ENCODE measurements at regions not wholly inside any gene's neighbourhood (a gene's known extent, or its start where the extent isn't known, plus 50 kb on each side); places are given as distances from the start of the nearest gene placed in this dataset.

DNA sequence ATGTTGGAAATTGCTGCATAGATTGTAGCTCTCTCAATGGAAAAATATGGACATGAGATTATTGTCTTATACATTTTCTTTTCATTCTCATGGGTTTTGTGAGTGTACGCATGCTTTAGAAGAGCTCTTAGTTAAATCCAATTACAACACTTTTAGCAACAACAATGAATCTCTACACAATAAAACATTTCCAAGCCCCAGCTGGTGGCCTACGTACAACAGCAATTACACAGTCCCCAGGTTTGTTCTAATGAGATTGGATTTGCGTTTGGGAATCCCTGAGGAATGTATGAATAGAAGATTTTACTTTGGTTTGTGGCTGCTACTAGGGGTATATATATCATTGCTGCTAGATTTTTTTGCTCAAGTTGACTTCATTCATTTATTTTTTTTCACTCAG is 98.6 kb downstream of the FHDC1 start:
- peak; percentile 55 for DNase-seq

DNA sequence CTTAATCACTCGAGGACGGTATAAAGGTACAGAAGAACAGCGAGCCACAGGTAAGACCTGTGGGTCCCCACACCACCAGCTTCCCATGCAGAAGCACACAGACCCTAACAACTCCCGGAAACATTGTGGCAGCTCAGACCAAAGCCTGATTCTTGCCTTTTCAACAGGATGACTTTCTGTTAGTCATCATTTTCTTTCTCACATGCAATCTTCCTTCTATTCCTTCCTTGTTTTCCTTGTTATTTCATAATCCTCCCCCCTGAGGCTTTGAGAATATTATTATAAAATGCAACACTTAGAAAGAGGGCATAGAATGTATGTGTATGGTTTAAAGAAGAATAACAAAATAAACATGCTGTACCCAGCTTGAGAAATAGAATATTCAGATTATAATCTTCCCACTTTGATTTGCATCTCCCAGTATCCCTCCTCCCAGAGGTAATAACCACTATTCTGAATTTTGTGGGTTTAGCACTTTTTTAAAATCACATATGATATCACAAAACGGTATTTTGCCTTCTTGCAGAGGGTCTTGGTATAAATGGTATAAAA is 100.9 kb downstream of the FHDC1 start:
- DNase-seq = no peak

DNA sequence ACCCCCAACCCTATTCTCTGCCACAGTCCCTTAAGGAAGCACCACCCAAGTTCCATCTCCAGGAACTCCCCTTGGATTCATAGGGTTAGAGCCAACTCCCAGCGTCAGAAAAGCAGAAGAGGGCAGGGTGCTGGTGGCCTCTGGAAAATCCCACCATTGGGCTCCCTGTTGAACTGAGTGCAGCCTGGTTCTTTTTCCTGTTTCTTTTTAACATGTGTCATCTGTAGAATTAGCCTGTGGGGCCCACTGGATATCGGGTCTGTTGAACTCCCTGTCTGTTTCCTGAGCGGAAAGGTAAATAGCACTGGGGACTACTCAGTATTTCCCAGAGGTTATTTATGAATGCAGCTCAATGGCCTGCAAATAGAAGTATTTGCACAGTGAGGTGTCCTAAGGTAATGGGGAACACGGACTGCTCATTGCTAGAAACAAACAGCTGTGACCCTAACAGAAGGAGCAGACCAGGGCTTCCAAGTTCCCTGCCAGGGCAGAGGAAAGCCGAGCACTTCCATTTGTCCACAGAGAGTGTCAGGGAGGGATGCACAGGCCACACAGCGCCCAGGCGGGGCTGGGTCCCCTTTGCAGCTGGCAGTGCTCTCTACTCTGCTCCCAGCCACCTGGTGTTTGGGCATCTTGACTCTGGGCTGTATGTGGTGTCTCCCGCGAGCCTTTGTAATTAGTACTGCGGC is 102.6 kb downstream of the FHDC1 start:
- peak; percentile 88 for DNase-seq

DNA sequence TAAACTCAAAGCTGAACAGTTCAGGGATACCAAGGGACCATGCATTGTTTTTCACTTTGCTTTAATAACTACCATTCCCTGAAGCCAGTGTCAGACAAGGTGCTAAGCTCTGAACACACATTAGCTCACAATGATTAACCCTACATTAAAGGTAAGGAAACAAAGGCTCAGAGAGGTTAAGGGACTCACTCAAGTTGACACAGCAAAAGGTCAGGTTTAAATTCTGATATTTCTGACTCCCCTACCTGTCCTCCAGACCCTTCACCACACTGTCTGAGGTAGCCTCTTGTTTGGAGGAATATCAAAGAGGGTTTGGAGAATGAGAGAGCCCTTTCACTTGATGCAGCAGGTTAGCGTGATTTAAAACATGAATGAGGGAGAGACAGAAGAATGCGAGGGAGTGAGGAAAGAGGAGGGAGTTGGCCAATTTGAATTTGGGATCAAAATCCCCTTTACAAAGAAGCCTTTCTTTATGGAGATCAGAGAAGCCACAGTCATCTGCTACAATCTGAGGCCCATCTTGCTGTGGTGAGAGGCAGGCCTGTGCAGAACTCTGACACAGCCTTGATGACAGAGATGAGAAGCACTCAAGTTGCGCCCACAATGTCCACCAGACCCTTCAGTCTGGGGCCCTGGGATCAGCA is 103.5 kb downstream of the FHDC1 start:
- peak; percentile 35 for DNase-seq

DNA sequence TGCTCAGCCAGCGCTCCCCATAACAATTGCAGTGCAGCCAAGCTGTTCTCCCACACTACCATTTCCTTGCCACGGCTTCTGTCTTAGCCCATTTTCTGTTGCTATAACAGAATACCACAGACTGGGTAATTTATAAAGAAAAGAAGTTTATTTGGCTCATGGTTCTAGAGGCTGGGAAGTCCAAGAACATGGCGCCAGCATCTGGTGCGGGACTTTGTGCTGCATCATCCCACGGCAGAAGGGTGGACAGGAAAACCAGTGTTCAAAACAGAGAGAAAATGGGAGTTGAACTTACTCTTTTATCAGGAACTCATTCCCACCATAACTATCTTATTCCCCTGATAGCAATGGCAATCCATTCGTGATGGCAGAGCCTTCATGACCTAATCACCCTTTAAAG is 104.6 kb downstream of the FHDC1 start:
- no peak for DNase-seq

DNA sequence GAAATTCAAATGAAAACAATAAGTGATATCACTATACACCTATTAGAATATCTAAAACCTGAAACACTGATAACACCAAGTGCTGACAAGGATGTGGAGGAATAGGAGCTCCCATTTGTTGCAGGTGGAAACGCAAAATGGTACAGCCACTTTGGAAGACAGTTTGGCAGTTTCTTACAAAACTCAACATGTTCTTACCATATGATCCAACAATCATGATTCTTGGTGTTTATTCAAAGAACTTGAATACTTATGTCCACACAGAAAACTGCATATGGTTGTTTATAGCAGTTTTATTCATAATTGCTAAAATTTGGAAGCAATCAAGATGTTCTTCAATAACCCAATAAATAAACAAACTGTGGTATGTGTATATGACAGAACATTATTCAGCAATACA is 107.9 kb downstream of the FHDC1 start:
- no peak for DNase-seq

DNA sequence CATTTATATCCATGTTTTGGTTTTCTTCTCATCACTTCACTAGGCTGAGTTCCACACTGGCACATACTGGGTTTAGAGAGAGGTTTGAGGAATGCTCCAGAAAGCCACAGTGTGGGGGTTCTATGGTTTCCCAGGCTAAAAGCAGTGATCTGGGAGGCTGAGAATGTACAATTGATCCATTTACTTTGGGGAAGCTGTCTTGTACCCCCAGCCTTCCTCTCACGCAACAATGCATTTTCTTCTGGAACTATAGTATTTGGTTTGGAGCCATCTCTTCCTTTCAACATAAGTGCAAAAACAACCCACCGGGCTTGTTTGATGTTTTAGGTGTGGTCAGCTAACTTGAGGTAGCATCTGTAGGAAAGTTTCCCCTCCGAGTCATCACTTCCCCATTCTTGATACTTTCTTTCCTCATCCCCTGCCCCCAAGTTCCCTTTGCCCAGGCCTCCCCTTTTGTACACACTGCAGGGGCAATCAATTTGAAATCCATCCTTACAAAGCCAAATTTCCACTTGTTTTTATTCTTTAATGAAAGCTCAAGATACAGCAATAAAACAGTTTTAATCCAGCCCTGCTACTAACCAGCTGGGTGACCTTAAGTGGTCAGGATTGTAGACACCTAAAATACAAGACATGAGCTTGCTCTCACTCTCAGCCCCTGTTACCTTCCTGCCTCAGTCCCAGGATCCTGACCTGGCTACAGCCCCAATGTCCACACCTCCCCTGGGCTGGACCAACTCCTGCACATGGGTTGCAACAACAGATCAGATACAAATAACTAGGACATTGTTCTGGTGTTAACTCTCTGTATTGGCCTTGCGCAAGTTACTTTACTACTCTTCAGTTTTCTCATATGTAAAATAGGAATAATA is 109.2 kb downstream of the FHDC1 start:
- DNase-seq = no peak

DNA sequence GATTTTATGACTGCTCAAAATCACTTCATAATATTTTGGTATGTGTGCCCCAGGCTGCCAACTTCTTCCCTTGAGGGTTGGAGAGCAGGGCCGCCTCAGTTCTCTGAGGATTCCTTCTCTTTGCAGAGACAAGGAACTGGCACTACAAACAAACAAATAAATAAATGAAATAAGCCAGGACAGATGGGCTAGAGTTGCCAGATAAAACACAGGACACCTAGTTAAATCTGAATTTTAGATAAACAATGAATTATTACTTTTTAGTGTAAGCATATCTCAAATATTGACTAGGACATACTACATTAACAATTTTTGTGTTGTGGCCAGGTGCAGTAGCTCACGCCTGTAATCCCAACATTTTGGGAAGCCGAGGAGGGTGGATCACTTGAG is 122.5 kb downstream of the FHDC1 start:
- DNase-seq = no peak

DNA sequence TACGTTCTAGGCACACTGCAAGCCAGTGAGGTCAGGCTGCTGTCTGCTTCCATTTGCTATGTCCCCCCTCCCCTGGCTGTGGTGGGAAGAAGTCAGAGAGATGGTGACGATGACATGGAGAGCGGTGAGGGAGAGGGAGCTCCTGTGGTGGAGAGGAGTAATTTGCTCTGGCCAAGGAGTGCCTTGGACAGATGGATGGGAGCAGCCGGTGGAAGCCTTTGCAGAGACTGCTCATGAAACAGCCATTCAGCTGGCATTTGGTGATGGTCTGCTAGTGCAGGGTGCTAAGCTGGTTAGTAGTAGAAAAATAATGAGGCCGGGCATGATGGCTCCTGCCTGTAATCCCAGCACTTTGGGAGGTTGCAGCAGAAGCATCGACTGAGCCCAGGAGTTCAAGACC is 124.1 kb downstream of the FHDC1 start:
- DNase-seq = peak; percentile 4

DNA sequence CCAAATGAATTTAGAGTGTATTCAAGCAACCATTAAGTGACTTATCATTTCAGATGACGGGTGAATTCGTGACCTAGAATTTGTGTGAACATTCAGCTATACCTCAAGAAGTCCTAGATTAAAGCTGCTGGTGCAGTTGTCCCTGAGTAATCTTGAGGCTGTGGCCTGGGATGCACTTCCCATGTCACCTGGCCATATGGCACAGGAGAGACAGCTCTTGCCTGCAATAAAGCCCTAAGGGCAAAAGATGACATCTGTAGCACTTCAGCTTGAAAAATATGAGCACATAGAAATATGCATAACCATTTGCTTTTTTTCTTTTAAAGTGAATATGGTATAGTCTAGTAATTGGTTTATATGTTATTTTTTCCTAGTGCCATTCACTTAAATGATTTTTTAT is 125.8 kb downstream of the FHDC1 start:
- DNase-seq = peak; percentile 56

DNA sequence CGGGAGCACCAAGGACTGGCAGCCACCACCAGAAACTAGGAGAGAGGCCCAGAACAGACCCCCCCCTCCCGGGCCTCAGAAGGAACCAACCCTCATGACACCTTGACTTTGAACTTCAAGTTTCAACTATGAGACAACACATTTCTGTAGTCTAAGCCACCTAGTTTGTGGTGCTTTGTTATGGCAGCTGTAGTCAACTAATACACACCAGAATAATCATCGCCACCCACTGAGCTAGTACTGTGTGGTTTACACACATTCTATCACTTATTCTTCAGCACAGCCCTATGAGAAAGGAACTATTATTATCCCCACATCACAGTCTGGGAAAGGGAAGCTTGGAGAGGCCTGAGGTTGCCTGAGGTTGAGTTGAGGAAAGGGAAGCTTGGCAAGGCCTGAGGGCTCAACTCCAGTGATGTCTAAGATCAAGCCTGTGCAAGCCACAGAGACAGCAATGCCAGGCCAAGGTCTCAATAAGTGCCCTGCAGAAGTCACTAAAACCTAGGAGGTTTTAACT is 126.6 kb downstream of the FHDC1 start:
- no peak for DNase-seq

DNA sequence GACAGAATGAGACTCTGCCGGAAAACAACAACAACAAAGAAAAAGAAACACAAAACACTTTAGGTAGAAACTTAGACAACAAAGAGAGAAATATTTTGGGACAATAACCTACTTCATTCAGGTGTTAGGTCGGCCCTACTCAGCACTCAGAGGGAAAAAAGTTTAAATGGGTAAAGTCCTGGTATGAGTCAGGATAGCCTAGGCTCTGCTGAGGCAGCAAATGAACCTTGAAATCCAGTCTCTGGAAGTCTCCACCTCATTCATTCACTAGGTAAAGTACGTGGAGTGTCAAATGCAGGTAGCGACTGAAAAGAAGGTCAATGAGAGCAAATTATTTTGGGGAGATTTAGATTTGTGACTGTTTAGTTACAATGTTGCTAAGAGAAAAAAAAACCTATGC is 127.4 kb downstream of the FHDC1 start:
- DNase-seq = no peak

DNA sequence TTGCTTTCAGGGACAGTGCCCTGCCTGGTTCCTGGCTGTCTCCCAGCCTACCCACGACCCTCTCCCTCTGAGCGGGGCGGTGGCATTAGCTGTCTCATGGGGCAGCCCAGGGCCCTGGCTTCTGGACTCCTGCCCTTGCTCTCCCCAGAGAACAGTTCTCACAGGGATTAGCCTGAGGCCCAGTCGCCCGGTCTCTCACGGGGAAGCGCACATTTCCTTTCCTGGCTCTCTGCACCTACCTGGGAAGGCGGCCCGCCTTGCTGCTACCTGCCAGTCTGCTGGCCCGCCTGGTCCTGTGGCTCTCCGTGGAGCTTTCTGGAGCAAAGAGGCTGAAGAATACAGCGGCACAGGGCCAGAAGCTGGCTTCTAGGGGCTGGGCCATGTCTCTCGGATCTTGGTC is 128.4 kb downstream of the FHDC1 start:
- no peak for DNase-seq

DNA sequence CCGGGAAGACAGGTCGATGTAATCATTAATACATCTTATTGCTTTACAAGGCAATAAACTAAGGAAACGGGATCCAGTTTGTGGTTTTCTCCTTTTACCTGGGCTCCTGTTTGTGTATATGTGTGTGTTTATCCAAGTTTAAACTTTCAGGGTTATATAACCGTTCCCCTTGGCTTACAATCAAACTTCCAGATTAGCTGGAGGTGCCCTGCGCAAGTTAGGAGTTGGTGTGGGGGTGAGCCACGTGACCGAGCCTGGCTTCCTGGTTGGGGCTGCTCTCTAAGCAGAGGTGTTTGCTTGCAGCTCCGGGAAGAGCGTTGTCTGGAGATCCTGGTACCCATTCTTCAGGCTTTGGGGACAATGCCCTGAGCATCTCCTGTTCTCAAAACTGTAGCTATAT is 129.2 kb downstream of the FHDC1 start:
- DNase-seq = no peak

DNA sequence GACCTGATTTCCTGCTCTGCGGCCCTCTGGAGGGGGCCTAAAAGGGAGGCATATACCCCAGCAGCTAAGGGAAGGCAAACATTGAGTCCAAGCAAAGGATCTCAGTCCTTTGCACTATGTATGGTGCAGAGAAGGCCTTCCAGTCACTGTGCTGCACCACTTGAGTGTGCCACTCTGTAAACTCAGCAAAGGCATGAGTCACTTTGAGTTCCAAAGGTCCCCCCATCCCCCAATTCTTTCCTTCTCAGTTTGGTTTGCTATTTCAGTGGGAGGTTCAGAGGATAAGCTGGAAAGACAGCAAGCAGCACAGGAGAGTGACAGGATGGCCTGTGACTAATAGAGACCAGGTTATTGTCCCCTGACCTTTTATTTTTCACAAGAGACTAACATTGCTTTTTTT is 131.3 kb downstream of the FHDC1 start:
- DNase-seq = no peak

DNA sequence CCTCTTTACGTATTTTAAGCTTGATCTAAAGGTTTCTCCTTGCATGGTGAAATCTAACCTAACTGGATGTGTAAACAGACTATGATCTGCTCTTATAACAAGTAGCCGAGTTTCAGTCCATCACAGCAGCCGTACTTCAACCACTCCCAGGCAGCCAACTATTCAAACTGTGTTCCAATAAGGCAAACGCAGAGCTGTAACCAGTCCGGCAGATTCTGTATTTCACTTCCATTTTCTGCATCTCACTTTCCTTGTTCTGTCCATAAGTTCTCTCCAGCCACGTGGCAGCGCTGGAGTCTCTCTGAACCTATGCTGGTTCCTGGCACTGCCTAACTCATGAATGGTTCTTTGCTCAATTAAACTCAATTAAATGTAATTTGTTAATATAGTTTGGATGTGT is 132.6 kb downstream of the FHDC1 start:
- DNase-seq = no peak

DNA sequence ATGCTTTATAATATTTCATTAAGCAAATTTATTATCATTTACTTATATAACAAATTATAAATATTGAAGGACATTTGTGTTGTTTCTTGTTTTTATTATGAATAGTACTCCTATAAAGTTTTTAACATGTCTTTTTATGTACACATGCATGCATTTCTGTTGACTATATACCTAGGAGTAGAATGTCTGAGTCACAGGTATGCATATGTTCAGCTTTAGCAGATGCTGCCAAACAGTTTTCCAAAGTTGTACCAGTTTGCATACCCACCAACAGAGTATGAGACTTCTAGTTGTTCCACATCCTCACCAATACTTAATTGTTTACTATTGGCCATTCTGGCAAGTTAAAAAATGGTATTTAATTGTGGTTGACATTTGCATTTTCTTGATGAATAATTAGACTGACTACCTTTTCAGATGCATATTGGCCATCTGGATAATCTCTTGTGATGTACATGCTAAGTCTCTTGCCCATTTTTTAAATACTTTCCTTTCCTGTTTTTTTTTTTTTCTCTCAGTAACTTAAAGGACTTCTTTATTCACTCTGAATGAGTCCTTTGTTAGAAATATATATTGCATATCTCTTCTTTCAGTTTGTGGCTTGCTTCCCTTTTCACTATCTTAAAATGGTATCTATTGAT is 132.2 kb upstream of the TRIM2 start:
- no peak for DNase-seq

DNA sequence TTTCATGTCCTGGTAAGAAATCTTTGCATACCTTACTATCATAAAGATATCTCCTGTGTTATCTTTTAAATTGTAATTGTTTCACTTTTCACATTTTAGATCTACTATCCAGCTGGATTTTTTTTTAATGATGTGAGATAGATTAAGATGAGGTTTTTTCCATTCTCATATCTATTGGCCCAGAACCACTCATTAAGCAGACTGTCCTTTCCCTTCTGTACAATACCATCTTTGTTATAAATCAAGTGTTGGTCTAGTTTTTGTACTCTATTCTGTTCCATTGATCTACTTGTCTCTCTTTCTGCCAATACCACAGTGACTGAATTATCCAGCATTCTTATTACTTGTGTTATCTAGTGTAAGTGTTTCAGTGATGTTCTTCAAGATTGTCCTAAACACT is 131.6 kb upstream of the TRIM2 start:
- no peak for DNase-seq

DNA sequence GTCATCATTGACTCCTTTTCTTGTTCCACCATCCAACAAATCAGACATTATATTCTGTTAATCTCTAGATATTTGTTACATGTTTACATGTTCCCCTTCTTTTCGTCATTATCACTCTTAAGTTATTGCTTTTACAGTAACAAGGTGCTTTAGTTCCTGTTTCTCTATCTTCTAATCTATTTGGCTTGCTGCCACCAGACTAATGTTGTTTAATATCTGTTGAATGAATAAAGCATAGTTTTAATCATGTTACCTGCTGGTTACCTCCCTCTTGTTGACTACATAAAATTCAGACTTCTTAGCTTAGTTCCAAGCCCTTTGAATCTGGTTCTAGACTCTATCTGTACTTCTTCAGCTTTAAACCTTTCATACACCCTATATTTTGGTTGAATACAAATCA is 129.8 kb upstream of the TRIM2 start:
- DNase-seq = peak; percentile 2

DNA sequence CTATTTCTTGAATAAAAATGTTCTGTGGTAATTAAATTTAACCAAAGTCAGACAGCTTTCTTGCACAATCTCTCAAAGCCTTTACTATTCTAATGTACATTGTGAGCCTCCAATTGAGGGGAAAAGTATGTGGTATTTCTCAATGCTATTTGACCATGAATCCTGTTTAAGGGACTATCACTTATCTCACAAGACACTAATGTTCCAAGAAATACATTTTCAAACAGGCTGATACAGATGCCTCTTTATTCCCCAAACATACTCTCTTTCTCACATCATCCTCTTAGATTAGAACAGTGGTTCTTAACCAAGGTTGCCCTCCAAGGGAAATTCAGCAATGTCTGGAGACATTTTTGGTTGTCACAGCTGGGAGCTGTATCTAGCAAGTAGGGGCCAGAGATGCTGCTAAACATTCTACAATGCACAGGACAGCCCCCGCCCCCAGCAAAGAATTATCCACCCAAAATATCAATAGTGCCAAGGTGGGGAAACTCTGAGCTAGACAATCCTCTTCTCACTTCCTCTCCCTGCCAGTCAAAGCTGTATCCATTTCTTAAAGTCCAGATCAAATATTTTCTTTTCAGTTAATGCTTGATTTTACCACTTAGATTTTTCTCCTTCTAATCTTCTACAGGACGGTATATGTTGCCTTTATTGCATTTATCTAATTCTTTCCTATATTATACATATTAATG is 129.2 kb upstream of the TRIM2 start:
- DNase-seq = no peak

DNA sequence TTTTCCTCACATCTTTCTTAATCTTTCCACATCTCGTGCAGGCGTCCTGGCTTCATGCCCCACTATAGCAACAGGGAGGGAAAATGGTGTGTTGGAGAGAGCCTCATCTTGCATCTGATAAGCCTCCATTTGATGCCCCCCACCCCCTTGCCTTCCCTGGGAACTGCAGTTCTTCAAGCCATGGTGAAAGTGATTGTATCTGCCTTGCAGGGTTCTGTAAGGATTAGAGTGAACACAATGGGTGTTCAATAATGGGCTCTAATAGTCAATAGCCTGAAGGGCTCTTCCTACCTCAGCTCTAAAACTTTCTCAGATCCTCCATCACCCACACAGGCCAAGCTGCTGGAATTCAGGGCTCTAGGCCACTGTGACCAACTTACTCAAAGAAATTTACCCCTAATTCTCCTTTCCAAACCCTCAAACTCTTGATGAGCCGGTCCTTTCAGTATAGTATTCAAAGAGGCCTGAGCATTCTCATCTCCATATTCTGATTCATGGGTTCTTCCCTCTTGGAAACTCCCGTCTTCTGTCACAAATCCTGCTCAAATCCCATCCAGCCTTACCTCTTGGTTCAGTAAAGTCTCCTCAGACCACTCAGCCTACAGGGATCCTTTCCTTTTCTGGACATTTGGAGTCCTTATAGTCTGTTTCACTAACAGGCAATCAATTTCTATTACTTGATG is 128.3 kb upstream of the TRIM2 start:
- no peak for DNase-seq

DNA sequence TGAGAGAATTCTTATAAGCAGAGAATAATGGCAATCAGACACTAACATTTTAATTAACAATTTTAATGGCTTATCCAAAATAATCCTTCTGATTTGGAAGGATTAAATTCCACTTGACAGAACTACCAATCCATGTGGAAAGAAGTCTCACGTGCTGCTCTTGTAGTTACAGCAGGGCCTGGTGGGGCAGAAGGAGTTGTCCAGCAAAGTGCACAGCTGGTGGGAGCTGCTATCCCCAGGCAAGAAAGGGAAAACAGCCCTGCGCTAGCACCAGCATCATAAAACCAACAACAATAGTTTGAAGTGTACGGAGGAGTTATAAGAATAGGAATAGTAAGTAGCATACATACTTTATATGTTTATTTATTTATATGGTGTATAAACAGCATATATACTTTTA is 127.4 kb upstream of the TRIM2 start:
- no peak for DNase-seq
